NCI-H69 (cell line): ENCODE measurements at regions not wholly inside any gene's neighbourhood (a gene's known extent, or its start where the extent isn't known, plus 50 kb on each side); places are given as distances from the start of the nearest gene placed in this dataset.

Experiments
- DNase-seq: peaks from one replicate; lab custom pipeline; 2025; lab: John Stamatoyannopoulos, UW

DNA sequence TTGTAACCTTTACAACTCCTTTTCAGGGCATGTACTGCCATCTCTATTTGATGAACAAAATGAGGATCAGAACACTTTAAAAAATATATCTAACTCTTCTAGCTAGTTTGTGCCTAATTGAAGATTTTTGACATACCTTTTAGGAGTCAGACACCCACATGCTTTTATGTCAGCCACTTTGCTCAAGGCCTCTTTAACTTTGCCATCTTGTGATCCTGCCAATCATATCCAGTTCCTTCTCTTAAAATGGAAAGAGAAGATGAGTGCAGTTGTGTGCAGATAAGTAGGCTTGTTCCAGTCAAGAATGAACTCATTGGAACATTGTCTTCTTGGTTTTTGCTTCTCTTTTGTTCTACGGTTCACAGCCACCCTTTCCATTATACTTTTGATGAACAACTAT lies 425.6 kb upstream of the TNC start:
- no peak for DNase-seq

DNA sequence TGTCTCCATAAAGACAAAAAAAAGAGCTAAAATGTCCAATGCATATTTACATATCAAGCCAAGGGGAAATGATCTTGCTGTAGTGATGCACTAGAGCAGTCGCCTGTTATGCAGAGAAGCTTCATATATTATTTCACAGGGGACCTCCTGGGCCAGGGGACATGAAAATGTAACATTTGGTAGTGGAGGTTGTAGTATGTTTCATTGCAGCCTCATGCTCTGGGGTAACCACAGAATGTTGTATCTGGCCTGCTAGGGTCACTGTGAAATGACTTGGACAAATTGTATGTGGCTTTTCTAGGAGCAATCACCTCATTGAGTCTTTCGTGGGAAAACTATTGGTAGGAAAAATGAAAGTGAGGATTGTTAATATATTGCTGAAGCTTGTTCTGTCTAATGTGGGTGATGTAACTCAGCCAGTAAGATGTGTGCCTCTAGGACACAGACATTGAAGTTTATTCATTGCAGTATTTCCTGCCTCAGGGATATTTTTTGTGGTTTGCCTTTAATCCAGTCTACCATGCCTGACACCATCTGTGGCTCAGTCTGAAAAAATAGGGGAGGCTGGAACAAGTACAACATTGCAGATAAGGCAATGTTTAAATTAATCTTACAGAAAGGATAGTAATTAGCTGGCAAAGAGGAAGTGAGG lies 430.8 kb upstream of the TNC start:
- DNase-seq = no peak

DNA sequence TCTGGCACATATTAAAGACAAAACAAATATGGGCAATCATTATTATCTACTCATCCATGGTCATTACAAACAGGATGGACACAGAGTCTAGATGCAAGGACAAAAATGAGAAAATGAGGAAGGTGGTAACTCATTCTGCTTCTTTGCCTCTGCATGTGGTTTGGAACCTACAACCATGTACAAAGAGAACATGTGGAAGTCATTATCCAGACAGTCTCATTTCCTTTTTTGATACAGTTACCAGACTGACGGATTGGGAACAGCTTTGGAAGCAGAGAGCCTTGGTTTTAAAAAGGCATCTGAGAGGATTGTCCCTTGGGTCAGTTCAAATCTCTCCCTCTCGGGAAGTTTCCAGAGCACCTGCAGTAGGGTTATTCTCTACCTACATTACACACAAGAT lies 433.4 kb upstream of the TNC start:
- DNase-seq = no peak

DNA sequence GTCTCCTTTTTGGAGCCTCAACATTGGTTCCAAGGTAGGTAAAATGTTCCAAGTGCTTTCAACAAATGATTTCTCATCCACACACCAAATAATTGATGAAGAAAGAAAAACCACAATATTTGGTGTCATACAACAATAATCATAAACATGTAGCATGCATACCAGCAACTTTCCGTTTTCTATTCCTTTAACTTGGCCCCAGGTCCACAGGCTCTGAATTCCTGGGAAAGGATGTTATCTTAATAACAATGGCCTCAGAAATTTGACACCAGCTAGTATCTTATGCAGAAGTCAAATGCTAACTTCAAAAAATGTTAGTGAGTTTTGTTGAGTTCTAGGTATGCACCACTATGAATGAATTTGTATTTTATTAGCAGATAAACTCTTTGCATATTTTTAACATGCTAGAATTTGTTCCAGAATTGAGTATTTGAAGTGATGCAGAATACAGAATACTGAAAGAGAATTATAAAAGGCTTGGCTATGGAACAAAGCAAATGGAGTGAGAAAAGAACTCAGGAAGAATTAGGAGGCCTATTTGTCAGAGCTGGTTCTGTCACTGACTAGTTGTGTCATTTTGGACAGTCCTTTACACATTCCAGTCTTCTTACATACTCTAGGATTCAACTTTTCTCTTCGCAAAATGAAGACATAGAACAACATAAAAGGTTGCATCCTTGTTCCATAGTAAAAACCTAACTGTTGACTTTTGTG lies 435.3 kb upstream of the TNC start:
- DNase-seq = no peak

DNA sequence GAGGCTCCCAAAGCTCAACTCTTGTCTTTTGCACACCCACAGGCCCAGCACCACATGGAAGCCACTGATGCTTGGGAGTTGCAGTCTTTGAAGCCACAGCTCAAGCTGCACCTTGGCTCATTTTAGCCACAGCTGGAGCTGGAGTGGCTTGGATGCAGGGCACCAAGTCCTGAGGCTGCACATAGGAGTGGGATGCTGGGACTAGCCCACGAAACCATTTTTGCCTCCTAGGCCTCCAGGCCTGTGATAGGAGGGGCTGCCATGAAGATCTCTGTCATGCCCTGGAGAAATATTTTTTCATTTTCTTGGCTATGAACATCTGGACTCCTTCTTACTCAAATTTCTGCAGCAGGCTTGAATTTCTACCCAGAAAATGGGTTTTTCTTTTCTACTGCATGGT lies 438.5 kb upstream of the TNC start:
- DNase-seq = no peak

DNA sequence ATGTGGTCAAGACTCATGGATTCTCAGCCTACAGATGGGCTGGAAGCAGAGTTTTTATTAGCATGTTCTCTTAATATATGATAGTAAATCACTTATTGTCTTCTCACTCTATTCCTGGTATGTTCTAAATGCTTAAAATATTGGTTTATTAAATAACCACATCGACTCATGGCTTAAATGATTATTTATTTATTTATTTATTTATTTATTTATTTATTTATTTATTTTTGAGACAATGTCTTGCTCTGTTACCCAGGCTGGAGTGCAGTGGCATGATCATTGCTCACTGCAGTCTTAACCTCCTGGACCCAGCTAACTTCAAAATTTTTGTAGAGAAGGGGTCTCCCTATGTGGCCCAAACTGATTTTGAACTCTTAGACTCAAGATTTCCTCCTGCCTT lies 457.2 kb upstream of the TNC start:
- no peak for DNase-seq

DNA sequence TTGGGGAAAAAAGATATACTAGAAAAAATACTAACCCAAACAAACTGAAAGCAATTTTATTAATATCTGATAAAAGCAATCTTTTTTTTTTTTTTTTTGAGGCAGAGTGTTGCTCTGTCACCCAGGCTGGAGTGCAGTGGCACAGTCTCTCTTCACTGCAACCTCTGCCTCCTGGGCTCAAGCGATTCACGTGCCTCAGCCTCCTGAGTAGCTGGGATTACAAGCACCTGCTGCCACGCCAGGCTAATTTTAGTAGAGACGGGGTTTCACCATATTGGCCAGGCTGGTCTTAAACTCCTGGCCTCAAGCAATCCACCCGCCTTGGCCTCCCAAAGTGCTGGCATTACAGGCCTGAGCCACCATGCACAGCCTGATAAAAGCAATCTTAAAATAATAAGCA lies 467.5 kb upstream of the TNC start:
- peak; percentile 11 for DNase-seq

DNA sequence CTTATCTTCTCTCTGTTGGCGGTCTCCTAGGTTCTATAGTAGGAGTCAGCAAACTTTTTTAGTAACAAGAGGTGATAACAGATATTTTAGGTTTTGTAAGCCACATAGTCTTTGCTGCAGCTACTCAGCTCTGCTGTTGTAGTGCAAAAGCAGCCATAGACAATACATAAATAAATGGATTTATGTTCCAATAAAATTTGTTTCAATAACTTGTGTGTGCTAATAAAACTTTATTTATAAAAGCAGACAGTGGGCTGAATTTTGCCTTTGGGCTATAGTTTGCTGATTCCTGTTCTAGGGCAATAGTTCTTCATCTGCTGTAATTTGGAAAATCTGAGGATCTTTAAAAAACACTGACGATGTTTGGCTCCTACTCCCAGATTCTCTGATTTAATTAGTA lies 469.4 kb upstream of the TNC start:
- no peak for DNase-seq

DNA sequence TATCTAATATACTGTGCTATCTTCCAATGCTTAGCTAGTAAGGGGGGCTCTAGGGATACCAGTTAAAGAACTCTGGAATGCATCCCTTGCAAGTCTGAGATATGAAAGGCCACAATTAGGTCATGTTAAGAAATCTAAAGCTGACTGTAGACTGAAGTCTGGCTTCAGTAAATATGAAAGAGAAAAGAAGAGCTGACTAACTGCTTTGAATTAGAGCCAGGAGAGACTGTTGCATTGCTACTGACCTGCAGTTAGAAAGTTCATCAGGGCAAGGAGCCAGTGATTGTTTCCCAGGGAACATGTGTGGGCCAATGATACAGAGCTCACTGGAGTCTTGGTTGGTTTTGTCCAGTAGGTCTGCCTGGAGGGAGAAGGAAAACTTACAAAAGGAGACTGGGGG lies 472.1 kb upstream of the TNC start:
- DNase-seq = no peak

DNA sequence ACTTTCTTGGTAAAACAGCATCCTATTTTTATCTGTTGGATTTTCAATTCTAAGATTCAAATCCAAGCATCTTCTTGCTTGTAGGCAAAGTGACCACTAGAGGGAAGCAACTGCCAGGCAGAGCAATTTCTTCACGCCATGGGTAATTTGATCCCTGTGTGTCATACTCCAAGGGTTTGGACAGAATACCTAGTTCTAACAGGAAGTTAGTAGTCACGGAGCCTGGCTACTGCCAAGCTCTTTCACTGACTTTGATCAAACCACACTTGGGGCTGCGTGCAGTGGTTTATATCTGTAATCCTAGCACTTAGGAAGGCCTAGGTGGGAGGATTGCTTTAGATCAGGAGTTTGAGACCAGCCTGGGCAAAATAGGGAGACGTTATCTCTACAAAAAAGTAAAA lies 473.6 kb upstream of the TNC start:
- DNase-seq = peak; percentile 93

DNA sequence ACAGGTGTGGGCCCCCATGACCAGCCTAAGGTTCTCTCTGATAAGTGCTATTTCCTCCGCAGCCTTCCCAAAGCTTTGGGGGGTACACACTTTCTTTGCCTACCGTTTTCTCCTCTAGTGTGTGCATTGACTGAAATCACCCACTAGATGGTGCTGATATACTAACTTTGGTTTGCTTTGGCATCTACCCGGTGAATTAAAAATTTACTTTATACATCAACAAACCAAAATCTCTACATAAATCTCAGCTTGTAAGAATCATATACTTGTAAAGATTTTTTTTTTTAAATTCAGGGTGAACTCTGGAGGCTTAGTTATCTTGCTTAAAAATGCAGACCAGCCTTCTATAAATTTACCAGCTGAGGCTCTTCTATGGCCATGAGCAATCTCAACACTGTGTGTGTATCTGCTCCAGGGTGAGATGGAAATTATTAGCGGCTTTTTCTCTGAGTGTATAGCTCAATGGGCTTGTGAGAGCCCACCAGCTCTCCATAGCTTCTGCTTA lies 475.7 kb upstream of the TNC start:
- DNase-seq = peak; percentile 52

DNA sequence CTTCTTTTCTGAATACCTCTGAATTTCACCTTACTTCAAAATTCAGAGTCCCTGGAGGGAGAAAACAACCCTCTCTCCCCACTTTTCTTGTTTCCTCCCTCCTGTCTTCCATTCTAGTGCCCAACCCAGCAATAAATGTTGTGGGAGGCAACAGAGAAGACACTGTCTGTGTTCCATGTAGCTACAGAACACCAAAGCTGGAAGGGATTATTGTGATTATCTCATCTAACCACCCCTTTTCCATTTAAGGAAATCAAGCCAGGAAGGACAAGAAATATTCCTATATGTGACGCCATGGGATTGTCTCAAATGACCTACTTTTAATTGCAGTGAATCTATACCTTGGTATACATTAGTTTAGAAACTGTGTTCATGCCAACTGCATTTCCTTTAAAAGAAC lies 476.6 kb upstream of the TNC start:
- no peak for DNase-seq

DNA sequence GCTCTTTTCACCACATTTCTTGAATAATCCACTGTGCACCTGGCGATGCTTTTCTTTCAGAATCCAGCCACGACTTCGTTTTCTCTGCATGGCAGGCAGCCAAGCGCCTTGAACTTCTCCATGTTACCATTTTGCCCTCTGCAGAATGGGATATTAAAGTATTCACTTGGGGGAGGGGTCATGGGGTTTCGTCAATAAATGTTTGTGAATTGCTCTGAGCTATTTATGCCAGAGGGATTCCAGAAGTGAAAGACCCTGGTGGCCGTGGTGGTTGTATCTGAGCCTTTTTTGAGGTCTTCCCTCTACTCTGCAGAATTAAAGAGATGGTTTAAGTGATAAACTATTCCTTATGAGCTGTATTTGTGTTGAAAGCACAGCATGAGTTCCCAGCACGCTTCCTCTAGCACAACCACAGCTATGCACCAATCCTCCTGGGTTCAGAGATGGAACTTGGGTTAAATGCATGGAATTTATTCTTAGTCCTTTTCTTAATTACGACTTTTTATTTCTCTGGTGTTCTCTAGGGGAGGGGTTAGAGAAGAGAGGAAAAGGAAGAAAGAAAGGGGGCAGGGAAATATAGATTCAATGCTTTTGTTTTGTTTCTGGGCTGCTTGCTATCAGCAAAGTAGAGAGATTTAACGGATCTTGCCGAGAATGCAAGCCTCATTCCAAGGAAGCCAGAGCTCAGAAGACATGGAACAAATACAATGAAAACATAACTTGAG lies 478.2 kb upstream of the TNC start:
- DNase-seq = peak; percentile 37

DNA sequence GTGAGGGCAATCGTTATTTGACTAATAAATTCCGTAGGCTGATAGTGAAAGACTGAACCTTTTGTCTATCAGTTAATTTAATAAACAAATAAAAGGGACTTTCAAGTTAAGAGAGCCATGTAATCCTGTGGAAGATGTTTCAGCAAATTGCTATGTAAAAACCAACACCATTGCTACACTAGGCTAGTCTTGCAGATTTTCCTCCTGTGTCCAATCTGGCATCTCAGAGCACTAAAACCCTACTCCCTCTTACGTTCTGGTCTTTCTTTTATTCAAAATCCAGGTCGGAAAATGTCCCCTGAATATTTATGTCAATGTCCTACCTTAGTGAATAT lies 478.8 kb upstream of the TNC start:
- DNase-seq = no peak

DNA sequence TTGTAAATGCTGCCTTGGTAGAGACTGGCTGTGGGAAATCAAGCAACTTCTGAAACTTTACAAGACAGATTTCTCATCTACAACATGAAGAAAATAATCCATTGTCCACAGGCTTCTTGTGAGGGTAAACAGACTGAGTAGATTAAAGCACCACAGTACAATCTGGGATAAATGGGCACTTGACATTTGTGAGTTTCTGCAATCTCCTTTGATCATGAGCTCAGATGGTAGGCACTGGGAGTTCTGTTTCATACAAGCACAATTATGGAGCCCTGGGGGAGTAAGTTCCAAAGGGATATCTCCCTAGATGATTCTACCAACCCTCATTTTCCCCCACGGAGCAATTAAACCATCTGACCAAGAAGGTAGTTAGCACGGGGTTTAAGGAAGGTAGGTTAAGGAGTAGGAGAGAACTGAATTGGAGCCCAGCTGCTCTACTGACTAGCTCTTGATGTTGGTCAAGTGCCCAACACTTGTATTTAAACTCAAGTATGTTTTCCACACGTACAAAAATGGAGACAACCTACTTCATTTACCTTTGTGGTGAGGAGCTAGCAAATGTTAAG lies 479.5 kb upstream of the TNC start:
- DNase-seq = no peak

DNA sequence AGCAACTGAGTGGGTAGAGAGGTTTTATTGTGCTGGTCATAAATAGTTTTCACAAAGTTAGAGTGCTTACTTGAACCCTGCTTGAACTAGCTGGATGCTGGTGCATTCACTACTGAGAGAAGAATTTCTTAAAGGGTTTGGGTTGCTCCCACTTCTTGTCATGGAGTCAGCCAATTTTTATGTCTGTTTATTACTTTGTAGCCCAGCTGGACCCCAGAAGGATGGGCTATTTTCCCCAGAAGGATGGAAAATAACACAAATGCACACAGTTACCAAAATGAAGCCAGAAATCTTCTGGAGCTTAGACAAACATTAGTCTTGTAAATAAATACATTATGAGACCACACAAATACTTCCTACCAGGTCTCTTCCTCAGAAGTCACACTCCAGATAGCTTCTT lies 480.8 kb upstream of the TNC start:
- no peak for DNase-seq

DNA sequence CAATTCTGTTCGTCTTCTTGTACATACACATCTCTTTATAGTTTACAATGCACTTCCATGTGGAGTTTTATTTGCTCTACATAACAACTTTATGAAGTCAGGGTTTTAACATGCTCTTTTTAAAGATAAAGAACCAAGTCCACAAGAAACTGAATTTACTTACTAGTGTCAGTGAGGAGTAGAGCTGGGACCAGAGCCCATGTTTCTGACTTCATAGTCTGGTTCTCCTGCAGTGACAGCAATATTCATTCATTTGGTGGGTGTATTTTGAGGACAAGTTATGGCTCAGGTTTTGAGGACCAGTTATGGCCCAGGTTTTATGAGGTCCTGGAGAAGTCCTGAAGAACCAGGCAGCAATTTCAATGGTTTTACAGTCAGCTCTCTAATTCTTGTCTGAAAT lies 481.9 kb upstream of the TNC start:
- DNase-seq = no peak

DNA sequence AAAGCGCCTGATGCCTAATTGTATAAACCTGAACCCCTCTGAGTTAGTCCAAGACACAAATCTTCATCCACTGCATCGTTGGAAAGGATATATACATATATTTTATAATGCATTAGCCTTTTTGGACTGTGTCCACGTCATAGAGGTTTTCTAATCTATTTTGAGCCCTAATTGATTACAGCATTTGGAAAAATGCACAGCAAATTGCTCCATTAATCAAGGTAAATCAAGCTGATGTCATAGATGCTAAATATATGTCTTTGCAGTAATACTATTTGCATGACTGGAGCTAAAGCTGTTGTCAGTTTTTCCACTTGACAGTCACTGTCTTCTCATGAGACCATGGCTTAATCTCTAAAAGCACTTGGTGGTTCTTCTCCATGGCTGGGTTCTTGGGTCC lies 483.5 kb upstream of the TNC start:
- no peak for DNase-seq

DNA sequence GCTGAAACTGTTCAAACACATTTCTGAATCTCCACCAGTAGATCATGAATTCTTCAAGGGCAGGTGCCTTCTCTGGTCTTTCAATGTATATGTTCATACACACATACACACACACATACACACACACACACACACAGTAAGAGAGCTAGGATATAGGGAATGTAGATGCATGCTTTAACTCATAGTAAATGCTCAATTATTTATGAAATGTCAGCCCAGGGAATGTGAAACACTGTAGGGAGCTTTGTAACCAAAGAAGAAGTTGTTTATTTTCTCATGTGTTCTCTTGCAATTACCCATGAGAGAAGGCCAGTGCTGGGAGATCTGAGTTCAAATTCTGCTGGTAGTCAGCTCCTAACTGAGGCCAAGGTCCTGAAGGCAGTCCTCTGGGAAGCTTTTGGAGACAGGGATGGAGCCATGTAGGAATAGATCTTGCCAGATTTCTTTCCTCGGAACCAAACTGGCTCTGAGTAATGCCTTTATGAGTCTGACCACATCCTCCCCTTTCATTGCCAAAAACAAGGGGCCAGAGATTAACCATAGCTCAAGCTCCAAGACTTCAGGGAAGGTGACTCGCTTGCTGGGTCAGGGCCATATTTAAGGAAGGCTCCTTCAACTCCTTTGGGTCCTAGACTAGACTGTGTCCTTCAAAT lies 487.0 kb upstream of the TNC start:
- DNase-seq = no peak

DNA sequence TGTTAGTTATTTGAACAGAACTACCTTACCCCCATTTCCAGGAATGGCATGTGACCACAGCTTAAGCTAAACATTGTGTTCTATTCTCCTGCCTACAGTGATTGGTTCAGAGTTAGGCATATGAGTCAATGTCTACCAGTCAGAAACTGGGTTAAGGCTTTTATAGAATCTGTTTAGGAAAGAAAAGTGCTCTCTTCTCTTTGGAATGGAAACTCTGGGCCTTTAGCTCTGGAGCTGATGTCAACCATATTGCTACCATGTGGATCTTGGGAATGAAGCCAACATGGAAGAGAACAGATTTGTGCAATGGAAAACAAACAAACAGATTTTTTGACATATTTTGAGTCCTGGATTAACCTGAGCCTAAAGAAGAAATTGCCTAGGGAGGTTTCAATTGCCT lies 488.9 kb upstream of the TNC start:
- DNase-seq = no peak

DNA sequence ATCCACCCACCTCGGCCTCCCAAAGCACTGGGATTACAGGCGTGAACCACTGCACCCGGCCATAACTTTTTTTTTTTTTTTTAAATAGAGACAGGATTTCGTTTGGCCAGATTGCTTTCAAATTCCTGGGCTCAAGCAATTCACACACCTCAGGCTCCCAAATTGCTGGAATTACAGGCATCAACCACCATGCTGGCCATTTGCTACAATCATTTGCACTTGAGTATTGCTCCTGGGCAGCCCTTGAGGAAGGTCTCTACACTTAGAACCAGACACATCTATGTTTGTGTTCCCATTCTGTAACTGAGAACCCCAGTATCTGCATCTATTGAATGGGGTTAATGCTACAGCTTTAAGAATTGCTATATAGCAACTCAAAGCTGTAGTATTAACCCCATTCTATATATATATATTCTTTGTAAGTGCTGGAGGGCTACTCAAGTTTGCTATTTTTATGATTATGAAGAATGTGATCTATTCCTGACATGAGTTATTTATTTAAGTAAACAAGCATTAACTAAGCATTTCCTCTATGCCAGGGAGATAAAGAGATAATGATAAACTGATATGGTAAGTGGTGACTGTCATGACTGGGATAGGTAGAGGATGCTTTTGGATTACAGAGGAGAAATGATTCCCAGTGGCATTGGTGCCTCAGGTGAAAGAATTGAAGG lies 496.5 kb upstream of the TNC start:
- DNase-seq = no peak

DNA sequence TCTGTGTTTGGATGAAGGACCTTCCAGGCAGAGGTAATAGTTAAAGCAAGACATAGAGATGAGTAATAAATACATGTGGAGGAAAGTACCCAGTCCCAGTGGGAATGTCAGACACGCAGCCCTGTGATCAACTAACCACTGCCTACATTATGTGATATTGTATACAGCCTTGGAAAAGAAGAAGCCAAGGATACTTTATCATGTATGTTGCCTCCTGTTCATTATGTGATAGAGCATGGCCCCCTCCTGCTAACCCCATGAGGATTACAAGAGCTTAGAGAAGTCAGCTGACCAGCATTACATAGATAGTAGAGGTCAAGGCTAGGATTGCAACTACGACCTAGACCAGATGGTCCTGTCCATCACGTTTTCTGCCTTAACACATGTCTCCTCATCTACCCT lies 497.0 kb upstream of the TNC start:
- no peak for DNase-seq
